HG02759 (cell line): ENCODE measurements at regions not wholly inside any gene's neighbourhood (a gene's known extent, or its start where the extent isn't known, plus 50 kb on each side); places are given as distances from the start of the nearest gene placed in this dataset.
"Not testable (repeated sequence)": the region's sequence is repeated elsewhere in the genome, so short reads cannot be mapped to it uniquely, and the experiment has no call there.

ENCODE experiments used
- ATAC-seq: cut with Tn5 transposase; IDR thresholded peaks from one replicate; pipeline ENCODE4 v1.9.1; 2021; ENCODE audit warnings: mild to moderate bottlenecking, moderate library complexity; ENCODE audit not compliant: unreplicated experiment

DNA sequence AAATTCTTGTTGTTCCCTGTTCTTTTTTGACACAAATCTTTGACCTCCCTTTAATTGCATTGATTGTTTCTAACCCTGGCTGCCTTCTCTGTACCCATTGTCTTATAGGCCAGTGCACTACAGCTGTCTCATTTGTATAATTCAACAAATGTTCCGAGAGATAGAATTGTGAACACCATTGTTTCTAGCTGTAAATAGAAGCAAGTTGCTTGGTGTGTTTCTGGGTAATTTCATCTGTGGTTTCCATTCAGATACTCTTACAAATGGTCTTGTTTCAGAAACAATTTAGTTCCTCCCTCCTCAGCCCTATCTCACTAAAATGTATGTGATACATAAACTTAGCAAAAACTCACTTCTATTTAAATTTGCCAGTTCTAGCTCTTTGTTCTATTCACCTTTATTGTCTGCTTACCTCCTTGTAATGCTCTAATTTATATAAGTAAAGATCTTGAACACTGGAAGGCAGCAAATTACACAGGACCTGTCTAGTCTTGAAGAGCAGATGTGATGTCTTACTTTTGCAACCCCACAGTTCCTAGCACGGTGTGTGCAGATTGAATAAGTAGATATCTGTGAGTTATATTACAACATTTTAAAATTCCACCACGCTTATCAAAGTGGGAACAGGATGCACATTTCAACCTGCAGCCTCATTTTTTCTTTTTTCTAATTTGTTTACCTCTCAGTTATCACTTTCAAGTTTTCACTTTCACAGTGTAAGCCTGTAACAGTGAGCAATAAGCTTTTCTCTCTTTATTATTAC lies 515.6 kb upstream of the ZP4 start:
- no peak for ATAC-seq

DNA sequence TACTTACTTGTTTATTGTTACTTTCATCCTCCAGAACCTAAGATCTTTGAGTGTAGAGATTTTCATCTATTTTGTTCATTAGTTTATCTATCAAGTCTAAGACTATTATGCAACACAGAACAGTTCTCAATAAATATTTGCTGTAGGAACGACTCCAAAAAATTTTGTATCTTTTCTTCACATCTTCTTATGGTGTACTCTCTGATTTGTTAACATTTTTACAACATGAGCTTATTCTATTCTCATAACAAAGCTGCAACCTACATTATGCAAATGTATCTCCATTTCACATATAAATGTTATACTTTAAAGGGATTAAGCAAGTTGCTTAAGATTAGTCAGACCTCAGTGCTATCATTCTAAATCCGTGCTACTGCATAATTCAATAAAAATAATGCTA lies 514.2 kb upstream of the ZP4 start:
- no peak for ATAC-seq

DNA sequence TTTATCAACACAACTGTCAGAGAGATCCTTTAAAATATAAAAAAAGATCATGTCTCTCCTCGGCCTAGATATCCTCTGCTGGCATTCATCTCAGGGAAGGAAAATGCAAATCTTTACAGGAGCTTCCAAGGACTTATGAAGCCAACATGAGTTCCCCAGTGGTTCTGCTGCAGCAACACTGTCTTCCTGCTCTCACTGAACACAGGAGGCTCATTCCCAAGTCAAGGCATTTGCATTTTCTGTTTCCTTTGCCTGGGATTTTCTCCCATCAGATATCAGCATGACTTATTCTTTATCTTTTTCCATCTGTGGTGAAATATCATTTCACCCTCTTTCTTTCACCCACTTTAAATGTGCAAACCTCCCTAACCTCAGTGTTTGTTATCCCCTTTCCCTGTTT lies 513.8 kb upstream of the ZP4 start:
- no peak for ATAC-seq

DNA sequence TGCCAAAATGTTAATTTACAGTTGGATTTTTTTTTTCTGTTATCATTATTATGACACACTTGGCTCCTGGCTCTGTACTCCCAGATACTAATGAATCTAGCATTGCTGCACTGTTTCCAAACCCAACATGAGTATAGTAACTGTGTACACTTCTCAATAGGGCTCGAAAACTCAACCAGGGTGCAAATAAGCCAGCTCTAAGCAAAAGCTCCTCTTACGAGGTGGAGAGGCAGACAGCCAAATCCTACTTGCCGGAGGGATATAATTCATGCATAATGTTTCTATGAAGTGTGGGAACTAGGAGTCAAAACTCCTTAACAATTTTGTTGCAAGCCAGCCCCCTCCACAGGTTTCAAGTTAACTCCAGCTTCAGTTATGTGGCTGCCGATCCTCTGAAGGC lies 510.4 kb upstream of the ZP4 start:
- ATAC-seq = no peak

DNA sequence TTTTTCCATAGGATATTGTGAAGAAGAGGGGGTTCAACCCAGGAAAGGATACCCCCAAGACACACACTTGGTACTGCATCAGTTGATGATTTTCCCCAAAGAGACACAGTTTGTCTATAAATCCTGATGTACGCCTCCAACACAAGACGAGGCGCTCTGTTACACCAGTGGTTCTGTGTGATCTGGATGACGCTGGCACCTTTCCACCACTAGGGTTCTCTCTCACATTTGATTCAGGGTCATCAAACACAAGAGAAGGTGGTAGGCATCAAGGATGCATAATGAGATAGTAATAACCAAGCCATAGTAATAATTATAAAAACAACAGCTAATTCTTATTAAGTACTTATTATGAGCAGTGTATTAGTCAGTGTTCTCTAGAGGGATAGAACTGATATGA lies 508.8 kb upstream of the ZP4 start:
- ATAC-seq = no peak

DNA sequence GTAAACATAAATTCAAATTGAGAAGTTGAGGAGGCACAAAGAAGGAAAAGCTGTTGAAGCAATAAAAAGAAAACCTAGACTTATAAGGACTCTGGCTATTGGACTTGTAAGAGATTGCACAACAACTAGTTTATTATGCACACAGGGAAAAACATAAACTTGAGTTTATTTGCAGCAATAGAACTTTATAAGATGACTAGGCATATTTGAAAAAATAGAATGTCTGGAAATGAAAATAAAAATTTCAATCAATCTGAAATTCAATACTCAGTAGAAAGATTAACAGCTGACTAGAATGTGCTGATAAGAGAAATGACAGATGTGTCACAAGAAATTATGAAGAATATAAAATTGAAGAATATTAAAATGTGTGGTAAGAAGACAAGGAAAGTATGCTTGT lies 505.4 kb upstream of the ZP4 start:
- ATAC-seq = no peak

DNA sequence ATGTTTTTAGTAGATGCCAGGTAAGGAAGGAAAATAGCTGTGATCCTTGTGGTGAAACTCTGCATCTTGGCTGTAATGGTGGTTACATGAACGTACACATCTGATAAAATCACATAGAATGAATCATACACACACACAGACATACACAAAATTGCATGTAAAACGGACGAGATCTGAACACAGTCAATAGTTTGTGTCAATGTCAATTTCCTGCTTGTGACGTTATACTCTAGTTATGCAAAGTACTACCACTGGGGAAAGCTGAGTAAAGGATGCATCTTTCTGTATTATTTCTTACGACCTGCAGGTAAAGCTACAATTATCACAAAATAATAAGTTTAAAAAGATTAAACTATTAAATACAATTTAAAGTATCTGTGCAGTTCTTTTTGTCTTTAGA lies 493.7 kb upstream of the ZP4 start:
- ATAC-seq = no peak

DNA sequence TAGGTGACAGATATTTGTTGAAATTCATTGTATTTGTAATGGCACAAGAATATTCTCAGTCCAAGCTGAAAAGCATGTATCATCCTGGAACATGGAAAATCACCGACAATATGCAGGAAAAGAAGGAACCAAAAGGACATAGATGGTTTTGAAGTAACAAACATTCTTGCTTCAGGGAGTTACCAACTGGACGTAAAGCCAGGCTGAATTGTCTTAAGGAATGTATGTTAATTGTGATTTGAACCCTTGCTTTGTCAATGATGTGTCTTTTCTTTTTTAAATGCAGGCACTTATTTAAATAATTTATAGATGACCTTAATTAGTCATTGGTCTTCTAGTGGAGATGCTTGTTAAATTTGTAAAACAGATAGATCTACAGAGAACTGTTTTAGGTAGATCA lies 489.4 kb upstream of the ZP4 start:
- ATAC-seq = no peak

DNA sequence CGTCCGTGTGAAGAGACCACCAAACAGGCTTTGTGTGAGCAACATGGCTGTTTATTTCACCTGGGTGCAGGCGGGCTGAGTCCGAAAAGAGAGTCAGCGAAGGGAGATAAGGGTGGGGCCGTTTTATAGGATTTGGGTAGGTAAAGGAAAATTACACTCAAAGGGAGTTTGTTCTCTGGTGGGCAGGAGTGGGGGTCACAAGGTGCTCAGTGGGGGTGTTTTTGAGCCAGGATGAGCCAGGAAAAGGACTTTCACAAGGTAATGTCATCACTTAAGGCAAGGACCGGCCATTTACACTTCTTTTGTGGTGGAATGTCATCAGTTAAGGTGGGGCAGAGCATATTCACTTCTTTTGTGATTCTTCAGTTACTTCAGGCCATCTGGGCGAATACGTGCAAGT lies 488.7 kb upstream of the ZP4 start:
- not testable (repeated sequence) for ATAC-seq

DNA sequence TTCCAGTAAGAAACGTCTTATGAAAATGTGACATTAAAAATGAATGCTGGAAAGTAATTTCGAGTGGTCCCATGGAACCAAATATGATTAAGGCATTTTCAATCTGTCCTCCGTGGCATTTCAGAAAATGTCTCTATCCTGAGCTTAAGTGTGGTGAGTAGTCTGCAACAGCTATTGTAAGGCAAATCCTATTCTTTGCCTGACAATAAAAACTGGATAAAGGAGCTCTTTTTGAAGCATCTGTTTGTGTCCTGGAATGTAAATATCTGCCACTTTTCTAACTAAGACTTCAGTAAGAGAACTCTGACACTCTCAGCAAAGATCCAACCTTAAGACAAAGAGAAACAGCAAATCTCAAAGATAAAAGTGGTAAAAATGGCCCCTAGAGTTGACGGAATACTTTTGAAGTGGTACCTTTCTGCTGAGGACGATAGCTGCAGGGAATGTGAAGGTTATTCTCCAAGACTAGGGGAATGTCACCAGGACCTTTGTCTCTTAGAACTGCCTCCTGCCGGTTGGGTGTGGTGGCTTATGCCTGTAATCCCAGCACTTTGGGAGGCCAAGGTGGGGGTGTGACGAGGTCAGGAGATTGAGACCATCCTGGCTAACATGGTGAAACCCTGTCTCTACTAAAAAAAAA lies 486.7 kb upstream of the ZP4 start:
- ATAC-seq = no peak

DNA sequence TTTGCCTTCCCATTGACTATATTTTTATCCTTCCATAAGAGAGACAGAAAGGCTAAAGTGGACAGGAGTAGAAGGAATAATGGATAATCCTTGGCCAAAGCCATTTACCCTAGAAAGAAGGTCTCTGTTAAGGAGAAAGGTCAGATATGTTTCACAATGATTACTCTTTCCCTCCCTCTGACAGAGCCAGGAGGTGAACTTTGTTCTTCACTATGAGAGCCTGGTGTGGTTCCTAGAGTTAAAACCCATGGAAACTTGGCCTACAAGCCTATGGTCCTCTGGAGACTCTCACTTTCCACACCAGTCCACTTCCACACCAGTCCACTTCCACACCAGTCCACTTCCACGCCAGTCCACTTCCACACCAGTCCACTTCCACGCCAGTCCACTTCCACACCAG lies 479.9 kb upstream of the ZP4 start:
- ATAC-seq = no peak

DNA sequence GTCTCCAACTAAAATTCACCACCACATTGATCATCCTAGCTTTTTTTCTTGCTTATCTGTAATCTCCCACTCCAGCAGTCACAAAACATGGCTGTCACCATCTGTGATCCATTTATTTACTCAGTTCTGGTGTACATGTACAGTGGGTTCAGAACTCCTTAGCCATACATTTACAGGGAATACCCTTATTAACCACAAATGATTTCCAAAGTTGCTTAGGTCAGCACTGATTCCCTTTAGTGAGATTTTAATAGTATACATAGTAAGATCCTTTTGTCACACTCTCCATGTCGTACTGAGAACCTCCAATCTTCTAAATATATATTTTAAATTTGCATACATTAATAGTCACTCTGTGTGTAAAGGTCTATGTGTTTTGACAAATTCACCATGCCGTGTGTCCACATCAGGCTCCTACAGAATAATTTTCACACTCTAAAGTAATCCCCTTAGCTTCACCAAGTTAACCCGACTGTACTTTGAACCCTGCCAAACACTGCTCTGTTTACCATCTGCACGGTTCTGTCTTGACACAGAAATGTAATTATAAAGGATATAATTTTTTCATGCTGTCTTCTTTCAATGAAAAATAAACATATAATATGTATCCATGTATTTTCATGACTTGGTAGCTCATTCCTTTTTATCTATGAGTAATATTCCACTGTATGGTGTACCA lies 473.6 kb upstream of the ZP4 start:
- ATAC-seq = no peak

DNA sequence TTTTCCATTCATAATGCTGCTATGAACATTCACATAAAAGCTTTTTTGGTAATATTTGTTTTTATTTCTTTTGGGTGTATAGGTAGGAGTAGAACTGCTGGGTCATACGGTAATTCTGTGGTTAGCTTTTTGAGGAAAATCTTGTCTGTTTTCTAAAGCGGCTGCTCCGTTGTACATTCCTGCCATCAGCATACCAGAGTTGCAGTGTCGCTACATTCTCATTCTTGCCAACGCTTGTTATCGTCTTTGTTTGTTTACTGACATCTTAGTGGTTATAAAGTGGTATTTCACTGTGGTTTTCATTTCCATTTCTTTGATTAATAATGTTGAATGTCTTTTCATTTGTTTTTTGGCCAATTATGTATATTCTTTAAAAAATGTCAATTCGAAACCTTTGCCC lies 469.8 kb upstream of the ZP4 start:
- ATAC-seq = no peak

DNA sequence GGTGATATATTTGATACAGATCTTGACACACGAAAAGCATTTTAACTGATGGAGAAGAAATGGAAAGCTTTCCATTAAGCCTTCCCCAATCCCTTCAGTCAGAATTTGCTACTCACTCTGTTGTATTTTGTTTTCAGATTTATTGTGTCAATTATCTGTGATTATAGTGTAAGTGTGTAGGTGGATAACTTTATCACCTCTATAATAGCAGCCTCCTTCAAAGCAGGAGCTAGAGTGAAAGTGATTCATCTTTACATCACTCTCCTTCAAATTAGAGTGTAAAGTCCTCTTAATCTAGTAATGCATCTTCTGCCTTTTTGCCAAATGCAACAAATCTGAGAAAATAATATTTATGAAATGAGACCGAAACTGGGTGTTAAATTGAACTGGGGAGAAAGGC lies 459.7 kb upstream of the ZP4 start:
- no peak for ATAC-seq

DNA sequence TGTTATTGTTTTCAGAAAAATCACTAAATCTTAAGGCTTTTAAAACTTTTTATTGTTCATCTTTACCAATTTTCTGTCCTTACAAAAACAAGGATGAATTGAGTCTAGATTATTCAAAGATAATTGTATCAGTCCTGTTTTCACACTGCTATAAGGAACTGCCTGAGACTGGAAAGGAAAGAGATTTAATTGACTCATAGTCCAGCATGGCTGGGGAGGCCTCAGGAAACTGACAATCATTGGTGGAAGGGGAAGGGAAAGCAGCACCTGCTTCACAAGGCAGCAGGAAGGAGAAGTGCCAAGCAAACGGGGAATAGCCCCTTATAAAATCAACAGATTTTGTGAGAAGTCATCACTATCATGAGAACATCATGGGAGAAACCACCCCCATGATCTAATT lies 455.6 kb upstream of the ZP4 start:
- ATAC-seq = no peak

DNA sequence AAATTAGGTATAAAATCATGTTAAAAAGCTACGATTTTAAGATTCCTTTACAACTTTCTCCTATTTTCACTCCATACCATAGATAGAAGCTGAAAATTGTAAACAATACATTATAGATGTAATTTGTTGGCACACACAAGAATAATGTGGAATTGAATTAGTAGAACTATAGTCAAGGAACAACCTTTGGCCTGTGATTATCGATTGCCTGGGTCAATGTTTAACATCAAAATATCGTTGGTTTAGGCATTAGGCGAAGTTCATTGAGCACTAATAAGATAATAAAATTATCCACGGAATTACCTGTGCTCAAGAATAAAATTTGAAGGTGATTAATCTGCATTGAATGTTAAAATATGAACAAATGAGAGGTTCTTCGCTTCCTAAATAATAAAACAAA lies 455.1 kb upstream of the ZP4 start:
- ATAC-seq = no peak

DNA sequence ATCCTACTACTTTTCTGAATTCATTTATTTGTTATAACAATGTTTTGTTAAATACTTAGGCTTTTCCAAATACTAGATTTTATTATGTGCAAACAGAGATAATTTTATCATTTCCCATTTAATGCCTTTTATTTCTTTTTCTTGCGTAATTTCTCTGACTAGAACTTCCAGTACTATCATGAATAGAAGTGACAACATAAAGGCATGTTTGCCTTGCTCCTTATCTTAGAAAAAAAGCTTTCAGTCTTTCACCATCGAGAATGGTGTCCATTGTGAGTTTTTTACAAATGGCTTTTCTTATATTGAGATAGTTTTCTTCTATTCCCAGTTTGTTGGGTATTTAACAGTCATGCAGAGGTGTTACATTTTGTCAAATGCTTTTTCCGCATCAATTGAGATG lies 453.1 kb upstream of the ZP4 start:
- ATAC-seq = no peak

DNA sequence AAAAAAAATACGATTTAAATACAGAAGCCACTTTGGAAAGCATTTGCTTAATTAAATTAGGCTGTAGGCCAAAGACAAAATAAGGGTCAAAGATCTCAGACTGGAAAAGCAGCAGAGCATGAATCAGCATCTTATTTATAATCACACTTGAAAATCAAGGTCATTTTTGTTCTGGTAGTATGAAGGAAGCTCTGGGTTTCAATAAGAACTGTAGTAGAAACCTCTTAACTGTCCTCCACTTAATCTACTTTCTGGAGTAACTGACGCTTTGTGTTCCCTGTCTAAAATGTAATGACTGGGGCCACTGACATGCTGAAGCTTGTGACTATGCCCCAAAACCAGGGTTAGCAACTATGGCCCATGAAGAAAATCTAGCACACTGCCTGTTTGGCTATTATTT lies 450.7 kb upstream of the ZP4 start:
- no peak for ATAC-seq

DNA sequence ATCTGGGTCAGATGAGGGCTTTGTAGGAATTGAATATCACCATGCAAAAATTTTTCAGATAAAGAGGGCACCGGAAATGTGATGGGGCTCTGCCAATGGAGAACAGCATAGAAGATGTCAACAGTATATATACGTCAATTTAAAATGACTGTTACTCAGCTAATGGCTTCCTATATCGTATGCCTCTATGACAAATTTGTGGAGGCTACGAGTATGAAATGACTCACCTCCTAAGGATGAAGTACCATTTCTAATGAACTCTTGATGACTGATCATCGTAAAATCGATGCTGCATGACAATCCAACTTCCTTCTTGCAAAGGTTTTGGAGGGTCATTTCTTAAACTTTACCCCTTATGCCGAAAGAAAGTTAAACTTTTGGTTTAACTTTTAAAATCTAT lies 450.3 kb upstream of the ZP4 start:
- no peak for ATAC-seq

DNA sequence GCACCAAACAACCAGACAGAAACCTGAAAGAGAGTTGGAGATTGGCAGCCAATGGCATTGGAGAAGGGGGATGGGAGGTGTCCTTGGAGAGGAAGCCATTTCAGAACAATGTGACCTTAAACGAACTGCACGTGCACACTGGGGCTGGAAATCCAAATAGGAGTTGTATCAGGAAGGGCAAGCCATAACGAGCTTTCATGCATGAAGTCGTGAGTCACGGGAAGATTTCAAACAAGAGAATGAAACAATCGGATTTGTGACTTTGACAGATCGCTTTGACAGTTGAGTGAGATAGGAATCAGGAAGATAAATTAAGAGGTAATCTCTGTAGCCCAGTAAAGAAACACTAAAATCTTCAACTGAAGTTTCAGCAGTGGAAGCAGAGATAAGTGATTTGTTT lies 445.8 kb upstream of the ZP4 start:
- ATAC-seq = no peak

DNA sequence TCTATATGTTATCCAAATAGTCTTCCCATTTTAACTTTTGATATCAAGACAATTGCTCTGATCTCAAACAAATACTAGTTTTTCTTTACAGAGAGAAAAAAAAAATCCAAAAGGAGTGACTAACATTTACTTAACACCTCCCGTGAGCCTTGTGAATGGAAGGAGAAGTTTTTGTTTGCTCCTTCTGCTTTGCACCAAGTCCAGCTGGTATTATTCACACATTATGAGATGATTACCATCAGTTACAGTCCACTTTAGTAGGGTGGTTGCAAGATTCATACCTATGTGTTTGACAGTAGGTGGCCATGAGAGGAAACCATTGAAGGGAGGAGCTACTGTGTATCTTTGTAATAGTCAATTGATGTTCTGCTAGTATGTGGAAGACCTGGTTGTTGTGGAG lies 443.4 kb upstream of the ZP4 start:
- no peak for ATAC-seq

DNA sequence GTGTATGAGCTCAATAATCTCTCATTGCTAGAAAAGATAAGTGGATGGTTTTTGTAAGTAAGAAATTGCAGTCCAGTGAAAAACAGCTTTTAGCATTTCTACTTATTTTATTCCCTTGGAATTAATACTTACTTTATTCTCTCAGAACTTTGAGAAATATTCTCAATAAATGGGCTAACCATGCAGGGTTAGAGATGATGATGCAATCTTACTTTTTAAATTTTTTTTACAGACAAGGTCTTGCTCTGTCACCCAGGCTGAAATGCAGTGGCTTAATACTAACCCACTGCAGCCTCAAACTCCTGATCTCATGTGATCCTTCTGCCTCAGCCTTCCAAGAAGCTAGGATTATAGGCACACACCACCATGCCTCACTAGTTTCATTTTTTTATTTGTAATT lies 440.8 kb upstream of the ZP4 start:
- ATAC-seq = no peak
